Activated effector memory CD4-positive, alpha-beta T cell treated with anti-CD3 and anti-CD28 coated beads, Interleukin-2, amount 50 U/mL, for 16 hours (primary cell): ENCODE measurements at regions not wholly inside any gene's neighbourhood (a gene's known extent, or its start where the extent isn't known, plus 50 kb on each side); places are given as distances from the start of the nearest gene placed in this dataset.
"Not testable (repeated sequence)": the region's sequence is repeated elsewhere in the genome, so short reads cannot be mapped to it uniquely, and the experiment has no call there.

Experiments used
- DNase-seq: peaks from one replicate; pipeline ENCODE4 v3.0.0-alpha.2; 2020

- not testable (repeated sequence) for DNase-seq
Observed at GRCh38 chr15:21705480-21705879, 172.1 kb downstream of the POTEB start.

GRCh38 chr15:21698620-21699019 lies 178.9 kb downstream of the POTEB start:
- not testable (repeated sequence) for DNase-seq

GRCh38 chr15:21695089-21695488 lies 182.4 kb downstream of the POTEB start:
- DNase-seq = not testable (repeated sequence)

- DNase-seq = not testable (repeated sequence)
Observed at GRCh38 chr15:21692471-21693102, 184.9 kb downstream of the POTEB start.

- DNase-seq = not testable (repeated sequence)
Observed at GRCh38 chr15:21656798-21657397, 216.6 kb upstream of the POTEB3 start.

GRCh38 chr15:21656114-21656746 lies 215.9 kb upstream of the POTEB3 start:
- DNase-seq = not testable (repeated sequence)

- not testable (repeated sequence) for DNase-seq
Observed at GRCh38 chr15:21653707-21654106, 213.4 kb upstream of the POTEB3 start.

GRCh38 chr15:21638770-21639169 lies 198.5 kb upstream of the POTEB3 start:
- DNase-seq = not testable (repeated sequence)

- not testable (repeated sequence) for DNase-seq
Observed at GRCh38 chr15:21626694-21627093, 186.4 kb upstream of the POTEB3 start.

- not testable (repeated sequence) for DNase-seq
Observed at GRCh38 chr15:21609223-21609622, 168.9 kb upstream of the POTEB3 start.

GRCh38 chr15:21565426-21565825 lies 125.1 kb upstream of the POTEB3 start:
- DNase-seq = not testable (repeated sequence)

GRCh38 chr15:21551809-21552208 lies 111.5 kb upstream of the POTEB3 start:
- DNase-seq = not testable (repeated sequence)

- DNase-seq = not testable (repeated sequence)
Observed at GRCh38 chr15:21546182-21546903, 106.0 kb upstream of the POTEB3 start.

- not testable (repeated sequence) for DNase-seq
Observed at GRCh38 chr15:21532785-21533184, 92.5 kb upstream of the POTEB3 start.

- not testable (repeated sequence) for DNase-seq
Observed at GRCh38 chr15:21516248-21516647, 75.9 kb upstream of the POTEB3 start.

- DNase-seq = not testable (repeated sequence)
Observed at GRCh38 chr15:21515296-21515695, 75.0 kb upstream of the POTEB3 start.

GRCh38 chr15:21503021-21503420 lies 62.7 kb upstream of the POTEB3 start:
- DNase-seq = not testable (repeated sequence)
